HG03060 (cell line): ENCODE measurements at regions not wholly inside any gene's neighbourhood (a gene's known extent, or its start where the extent isn't known, plus 50 kb on each side); places are given as distances from the start of the nearest gene placed in this dataset.
"Not testable (repeated sequence)": the region's sequence is repeated elsewhere in the genome, so short reads cannot be mapped to it uniquely, and the experiment has no call there.

Experiments used
- ATAC-seq: cut with Tn5 transposase; IDR thresholded peaks from one replicate; pipeline ENCODE4 v1.9.1; 2021; ENCODE audit warnings: low read depth, moderate number of reproducible peaks; ENCODE audit not compliant: unreplicated experiment

GRCh38 chr1:25134801-25135461 lies 97.4 kb downstream of the SYF2 start:
- no peak for ATAC-seq

DNA sequence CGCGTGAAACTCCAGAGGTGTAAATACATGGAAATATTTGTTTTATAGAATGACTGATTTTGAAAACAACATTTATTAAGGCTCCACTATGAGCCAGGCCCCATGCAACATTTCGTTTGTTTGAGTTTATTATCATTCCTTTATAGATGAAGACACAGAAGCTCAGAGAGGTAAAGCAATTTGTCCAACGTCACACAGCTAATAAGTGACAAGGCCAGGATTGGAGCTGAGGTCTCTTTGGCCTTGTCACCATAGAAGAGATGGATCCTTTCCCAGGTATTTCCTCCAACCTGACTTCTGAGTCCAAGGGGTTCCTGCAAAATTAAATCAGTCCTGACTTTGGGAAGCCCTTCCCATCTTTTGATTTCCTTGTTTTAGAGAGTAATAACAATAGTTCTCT lies 98.0 kb downstream of the SYF2 start:
- no peak for ATAC-seq

GRCh38 chr1:25131794-25132193 lies 100.5 kb downstream of the SYF2 start:
- no peak for ATAC-seq

DNA sequence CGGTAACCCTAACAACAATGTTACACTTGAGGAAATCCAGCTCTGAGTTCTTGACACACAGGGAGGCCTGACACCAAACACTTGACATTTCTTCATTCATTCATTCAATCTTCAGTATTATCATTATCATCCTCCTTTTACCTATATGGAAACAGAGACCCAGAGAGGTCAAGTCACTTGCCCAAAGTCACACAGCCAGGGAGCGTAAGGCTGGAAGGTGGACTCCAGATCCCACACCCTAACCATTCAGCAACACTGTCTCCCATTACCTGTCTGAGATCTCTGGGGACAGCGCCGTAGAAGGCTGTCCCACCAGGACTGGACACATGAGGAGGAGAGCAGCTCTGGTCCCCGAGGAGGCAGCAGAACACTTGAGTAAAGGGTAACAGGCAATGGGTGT lies 101.4 kb downstream of the SYF2 start:
- no peak for ATAC-seq

DNA sequence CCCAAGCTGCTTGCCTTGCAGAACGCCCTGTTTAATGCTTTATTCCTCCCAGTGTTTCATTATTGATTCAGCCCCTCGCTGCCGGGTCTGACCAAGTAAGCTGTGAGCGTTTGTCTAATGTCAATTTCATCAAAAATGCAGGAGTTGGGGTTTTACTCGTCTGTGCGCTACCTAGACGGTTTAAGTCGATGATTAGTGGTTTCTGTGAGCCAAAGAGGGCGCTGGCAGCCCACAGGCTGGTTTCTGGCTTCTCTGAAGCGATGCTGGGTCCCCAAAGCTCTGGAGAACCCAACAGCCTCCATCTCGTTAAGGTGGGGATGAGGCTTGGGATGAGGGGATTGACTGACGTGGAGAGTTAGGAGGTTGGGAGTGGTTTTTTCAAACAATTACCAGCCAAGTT lies 102.9 kb downstream of the SYF2 start:
- ATAC-seq, result no peak

DNA sequence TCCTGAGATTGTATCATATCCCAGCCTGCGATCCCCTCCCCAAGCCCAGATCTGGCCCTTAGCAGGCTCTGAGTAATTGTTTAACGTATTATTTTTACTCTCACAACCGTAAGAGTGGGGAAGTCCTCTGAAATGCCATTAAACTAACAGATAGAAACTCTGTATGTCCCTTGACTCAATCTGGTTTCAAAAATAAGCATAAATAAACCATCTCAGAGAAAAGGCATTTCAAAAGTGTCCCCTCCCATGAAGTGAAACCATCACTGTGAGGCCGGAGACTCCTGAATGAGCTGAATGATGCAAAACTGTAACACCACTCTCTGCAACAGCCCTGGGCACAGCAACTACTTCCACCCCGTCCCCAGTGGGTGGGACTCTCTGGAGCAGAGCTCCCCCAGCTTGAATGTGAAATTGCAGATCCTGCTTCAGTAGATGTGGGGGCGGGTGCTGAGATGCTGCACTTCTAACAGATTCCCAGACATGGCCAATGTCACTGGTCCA lies 104.1 kb downstream of the SYF2 start:
- no peak for ATAC-seq

GRCh38 chr1:25126562-25126961 lies 105.7 kb downstream of the SYF2 start:
- ATAC-seq, result no peak

DNA sequence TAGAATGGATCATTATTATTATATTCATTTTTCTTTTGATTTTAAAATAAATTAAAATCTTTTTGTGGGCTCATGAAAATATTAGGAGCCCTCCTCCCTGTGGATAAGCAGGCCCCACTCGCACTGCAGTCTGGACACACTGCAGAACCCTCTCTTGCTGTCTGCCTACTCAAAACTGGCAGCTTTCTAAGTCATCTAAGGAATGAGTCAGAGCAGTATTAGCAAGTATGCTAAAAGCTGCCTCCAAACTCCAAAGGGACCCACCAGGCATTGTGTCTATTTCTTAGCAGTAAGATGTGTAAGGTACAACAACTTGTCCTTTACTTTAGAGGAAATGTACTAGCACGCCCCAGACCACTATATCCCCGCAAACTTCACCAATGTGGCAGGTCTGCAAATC lies 108.8 kb downstream of the SYF2 start:
- ATAC-seq, result no peak

GRCh38 chr1:25122747-25123146 lies 109.6 kb downstream of the SYF2 start:
- ATAC-seq, result no peak

GRCh38 chr1:25120281-25120680 lies 112.0 kb downstream of the SYF2 start:
- ATAC-seq, result no peak

DNA sequence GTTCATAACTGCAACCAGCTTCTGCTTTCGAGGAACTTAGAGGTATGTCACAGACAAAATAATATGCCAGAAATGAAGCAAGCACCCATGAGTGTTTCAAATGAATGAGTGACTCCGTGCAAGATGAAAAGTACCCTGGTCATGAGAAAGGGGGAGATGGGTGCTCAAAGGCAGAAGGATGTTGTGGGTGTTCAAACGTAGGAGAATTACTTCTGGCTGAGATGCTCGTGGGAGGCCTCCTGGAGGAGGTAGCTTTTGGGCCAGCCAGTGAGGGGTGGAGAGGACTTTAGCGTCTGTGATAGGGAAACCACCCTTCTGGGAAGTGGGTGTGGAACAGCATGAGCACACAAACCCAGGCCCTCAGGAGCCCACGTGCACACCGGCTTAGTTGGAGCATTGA lies 113.8 kb downstream of the SYF2 start:
- no peak for ATAC-seq

DNA sequence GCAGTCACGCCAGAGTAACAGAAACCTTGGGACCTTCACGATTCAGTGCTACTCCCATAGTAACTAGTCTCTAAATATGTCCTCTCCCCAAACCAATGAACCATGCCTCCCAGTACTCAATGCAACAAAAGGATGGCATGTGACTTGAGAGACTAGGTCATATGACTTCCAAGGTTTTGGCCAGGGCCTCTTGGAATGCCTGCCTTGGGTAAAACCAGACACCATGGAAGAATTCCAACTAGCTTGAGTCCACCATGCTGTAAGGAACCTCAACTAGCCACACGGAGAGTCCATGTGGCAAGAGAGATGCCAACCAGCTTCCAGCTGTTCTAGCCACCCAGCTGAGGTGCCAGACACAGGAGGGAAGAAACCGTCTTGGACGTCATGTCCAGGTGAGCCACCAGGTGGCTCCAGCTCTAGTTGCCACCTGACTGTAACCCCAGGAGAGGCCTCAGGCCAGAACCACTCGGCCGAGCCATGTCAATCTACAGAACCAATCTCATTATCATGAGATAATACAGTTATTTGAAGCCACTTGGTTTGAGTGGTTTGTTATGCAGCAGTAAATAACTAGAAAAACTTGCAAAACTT lies 115.0 kb downstream of the SYF2 start:
- no peak for ATAC-seq

DNA sequence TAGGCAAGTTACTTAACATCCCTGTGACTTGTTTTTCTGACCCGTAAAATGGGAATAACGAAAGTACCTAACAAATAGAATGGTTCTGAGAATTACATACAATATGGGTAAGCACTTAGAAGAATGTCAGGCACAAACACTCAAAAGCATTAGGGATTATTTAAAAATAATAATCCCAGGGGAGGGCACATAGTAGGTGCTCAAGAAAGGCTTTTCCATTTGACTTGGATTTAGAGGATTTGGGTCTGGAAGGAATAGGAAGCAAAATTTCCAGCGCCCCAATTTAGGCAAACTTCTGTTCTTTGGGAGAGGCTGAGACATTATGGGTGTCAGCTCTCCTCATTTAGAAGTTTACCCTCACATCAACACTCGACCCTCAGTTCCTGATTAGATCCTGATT lies 115.5 kb downstream of the SYF2 start:
- ATAC-seq, result no peak

DNA sequence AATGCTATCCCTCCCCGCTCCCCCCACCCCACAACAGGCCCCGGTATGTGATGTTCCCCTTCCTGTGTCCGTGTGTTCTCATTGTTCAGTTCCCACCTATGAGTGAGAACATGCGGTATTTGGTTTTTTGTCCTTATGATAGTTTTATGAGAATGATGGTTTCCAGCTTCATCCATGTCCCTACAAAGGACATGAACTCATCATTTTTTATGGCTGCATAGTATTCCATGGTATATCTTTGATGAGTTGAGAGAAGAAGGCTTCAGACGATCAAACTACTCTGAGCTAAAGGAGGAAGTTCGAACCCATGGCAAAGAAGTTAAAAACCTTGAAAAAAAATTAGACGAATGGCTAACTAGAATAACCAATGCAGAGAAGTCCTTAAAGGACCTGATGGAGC lies 116.2 kb downstream of the SYF2 start:
- ATAC-seq, result not testable (repeated sequence)

DNA sequence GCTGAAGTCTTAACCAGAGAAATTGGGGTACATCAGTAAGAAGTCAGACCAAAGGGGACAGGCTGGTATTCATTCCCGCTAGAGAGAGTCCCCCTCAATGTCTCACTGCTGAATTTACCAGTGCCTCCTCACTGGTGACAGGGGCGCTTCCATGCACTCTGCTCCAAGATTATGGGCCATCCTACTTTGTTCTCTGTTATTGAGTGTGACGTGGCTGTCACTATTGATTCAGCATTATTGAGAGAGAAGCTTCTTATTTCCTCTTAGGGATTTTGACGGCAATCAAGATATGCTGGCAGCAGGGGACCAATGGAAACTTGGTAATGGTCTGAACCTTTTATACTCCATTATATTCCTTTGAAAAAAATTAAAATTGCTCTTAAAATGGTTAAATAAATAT lies 118.6 kb downstream of the SYF2 start:
- ATAC-seq, result no peak

DNA sequence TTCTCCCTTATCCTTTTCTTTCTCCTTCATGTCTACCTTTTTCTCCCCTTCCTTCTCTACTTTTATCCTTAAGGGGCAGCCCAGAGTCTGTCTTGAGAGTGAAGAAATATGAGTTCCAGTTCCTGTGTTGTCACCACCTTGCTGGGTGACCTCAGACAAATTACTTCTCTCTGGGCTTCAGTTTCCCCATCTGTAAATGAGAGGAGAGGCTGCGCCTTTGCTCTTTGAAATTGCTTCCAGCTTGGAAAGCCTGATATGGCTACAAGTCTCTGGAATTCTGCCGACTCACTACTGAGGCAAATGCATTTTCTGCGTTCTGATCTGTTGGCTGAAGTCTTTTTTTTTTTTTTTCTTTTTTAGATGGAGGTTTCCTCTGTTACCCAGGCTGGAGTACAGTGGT lies 119.2 kb downstream of the SYF2 start:
- no peak for ATAC-seq

DNA sequence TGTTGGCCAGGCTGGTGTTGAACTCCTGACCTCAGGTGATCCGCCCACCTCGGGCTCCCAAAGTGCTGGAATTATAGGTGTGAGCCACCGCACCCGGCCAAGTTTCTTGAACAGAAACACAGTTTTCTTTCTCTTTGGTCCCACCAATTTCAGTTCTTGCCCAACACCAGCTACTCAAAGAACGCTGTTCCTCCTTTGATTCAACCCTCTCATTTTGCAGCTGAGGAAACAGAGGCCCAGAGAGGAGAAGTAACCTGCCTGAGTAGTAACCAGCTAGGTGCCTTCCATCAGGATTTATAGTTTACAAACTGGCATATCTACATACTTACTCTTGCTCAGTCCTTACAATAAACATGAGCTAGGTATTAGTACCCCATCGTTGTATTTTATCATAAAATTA lies 119.9 kb downstream of the SYF2 start:
- ATAC-seq, result no peak

DNA sequence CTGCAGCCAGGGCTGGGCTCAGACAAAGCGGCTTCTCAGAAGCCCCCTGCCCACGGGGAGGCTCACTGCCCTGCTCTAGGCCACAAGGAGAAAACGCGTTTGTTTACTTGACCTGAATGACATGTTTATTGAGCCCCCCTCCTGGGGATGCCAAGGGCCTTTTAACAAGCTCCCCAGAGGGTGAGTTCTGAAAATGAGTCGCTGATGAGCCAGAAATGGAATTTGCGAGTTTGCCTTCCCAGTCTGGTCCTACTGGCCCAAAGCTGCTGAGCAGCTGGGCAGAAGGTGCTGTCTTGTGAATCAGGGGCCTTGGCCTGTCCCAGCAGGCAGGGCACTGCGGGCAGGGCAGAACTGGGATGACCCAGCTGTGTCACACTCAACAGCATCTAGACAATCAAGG lies 120.6 kb downstream of the SYF2 start:
- ATAC-seq, result no peak

DNA sequence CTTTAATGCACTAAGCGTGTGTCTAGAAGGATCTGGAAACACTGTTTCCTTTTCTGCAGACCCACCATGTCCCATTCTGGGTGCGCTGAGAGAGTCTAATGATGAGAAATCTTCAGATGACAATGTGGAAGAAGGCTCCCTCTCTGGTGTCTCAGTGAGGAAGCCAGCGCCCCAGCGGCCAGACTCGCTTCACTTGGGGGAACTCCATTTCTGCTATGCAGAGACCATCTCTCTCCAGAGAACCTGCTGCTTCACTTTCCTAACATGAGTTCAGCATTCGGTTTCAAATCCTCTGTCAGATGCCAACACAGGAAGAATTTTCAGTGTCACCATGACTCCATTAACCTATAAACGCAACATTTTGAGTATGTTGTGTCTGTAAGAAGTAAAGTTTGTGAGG lies 121.8 kb downstream of the SYF2 start:
- no peak for ATAC-seq

DNA sequence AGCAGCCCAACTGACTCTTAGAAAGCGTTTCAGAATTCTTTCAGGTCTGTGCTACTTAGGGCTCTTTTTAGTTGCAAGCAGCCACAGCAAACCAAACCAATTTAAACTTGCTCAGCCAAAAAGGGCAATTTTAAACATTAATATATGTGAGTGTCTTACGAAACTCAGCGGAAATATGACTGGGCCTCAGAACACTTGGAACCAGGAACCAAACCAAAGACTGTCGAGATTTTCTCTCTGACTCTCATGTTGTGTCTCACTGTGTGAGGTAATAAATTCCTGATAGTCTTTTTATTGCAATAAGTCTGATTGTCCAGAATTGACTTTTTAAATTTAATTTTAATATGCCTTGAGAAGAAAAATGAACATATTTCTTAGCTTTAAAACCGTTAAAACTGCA lies 122.3 kb downstream of the SYF2 start:
- ATAC-seq, result no peak

DNA sequence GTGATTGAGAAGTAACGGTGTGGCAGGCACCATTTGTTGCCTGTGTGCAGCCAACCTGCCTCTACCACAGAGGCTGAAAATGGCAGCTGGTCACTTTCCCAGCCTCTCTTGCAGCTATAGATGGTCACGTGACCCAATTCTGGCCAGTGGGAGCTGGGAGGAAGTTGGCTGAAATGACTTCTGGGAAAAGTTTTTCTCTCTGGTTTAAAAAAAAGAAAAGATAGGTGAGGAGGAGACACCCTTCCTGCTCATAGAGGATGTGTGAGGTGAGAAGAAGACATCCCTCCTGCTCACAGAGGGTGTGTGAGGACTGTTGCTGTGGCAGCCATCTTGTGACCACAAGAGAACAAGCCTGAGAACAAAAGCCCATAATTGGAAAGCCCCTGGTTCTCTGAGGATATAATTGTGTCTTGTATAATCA lies 122.8 kb downstream of the SYF2 start:
- no peak for ATAC-seq

DNA sequence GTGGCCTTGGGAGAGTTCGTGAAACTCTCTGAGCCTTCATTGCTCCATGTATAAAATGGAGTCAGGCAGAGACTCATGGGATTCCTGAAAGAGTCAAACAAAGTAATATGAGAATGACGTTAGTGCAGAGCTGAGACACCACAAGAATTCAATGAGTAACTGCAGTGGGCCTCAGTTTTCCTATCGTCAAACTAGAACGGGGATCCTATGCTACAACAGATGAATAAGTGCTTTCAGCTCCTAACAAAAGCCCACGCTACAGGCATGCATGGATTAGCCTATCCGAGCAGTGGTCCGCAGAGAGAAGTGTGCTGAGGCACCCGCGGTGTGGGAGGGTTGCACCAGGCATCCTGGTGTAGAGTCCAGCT lies 124.7 kb downstream of the SYF2 start:
- no peak for ATAC-seq
